Vagina (tissue), 2 donors: ENCODE measurements at regions not wholly inside any gene's neighbourhood (a gene's known extent, or its start where the extent isn't known, plus 50 kb on each side); places are given as distances from the start of the nearest gene placed in this dataset.

ENCODE experiments used
- DNase-seq, 2 donors: peaks; one replicate each; pipeline ENCODE4 v3.0.0-alpha.2; 2017; ENCODE audit errors: extremely low spot score in 2 of 2
- H3K27ac ChIP-seq: fragments of 200-600 bp; sonication (generic); one replicate; pipeline ENCODE4 v1.5.1; 2019
- H3K27me3 ChIP-seq: fragments of 200-600 bp; sonication (generic); one replicate; pipeline ENCODE4 v1.5.1; 2019
- H3K36me3 ChIP-seq, 2 donors: fragments of 200-600 bp; sonication (generic); one replicate each; pipeline ENCODE4 v1.5.1; 2017 to 2019
- H3K4me1 ChIP-seq: fragments of 200-600 bp; sonication (generic); one replicate; pipeline ENCODE4 v1.5.1; 2019
- H3K4me3 ChIP-seq, 2 donors: fragments of 200-600 bp; sonication (generic); 1 replicate in 1 of 2; 2 replicates in 1 of 2; pipeline ENCODE4 v1.5.1; 2016 to 2019
- H3K9me3 ChIP-seq: fragments of 200-600 bp; sonication (generic); one replicate; pipeline ENCODE4 v1.5.1; 2019
- CTCF ChIP-seq, 3 experiments: fragments of 450-650 bp in 2 of 3; fragments of 200-600 bp in 1 of 3; sonication (generic) in 1 of 3; IDR thresholded peaks; one replicate each; pipeline ENCODE4 v1.5.1; 2017 to 2019; ENCODE audit warnings: antibody characterized with exemption in 3 of 3, mild to moderate bottlenecking in 2 of 3, moderate library complexity in 2 of 3
- POLR2A ChIP-seq, 2 donors: fragments of 450-650 bp; IDR thresholded peaks; one replicate each; pipeline ENCODE4 v1.6.1; 2017; ENCODE audit warnings: antibody characterized with exemption in 2 of 2, mild to moderate bottlenecking in 2 of 2, moderate library complexity in 2 of 2
- POLR2AphosphoS5 ChIP-seq, 2 donors: sonication (generic); formaldehyde crosslinking; IDR thresholded peaks; one replicate each; pipeline ENCODE4 v1.9.0; 2017; ENCODE audit warnings: antibody characterized with exemption in 2 of 2, mild to moderate bottlenecking in 2 of 2, low read depth in 1 of 2; ENCODE audit not compliant: insufficient read depth in 1 of 2
- intact Hi-C: fragments of 100-400 bp; cut with DNase I; formaldehyde crosslinking; loops from one replicate; pipeline ENCODE4 v1.15.1; 2023

DNA sequence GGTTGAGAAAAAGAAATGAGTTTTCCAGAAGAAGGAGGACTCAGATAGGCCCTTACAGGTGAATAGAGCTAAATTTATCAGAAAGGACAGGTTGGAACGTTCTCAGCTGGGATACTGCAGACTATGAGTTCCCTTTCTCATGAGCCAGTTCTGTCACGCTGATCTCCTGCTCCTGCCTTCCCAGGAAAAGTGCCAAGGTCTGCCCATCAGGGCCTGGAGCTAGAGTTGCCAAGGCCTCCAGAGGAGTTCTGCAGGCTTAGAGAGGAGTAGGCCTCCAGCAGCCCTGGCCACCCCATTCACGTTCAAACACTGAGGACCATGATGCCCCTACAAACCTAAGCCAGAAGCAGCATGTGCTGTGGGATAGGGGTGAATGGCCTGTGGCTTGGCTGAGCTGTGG, 126.8 kb upstream of the TNR start:
- no peak for TF ChIP-seq CTCF (IDR thresholded peaks at IDR 0.05)
- no peak for TF ChIP-seq POLR2AphosphoS5 (IDR thresholded peaks at IDR 0.05; ENCODE audit: insufficient read depth in 1 of 2, low read depth in 1 of 2)
- TF ChIP-seq POLR2A (IDR thresholded peaks at IDR 0.05): no peak
- no peaks in the 10 kb centered on the region for H3K36me3 ChIP-seq
- H3K4me3 ChIP-seq: no peak overlapping the region
- no peak overlapping the region for H3K27ac ChIP-seq
- no peaks in the 10 kb centered on the region for H3K27me3 ChIP-seq
- intact Hi-C loops: no loop called here
- no peak for DNase-seq
- no peaks in the 10 kb centered on the region for H3K9me3 ChIP-seq
- no peaks in the 10 kb centered on the region for H3K4me1 ChIP-seq

- no peak for TF ChIP-seq POLR2A (IDR thresholded peaks at IDR 0.05)
- no peak for TF ChIP-seq POLR2AphosphoS5 (IDR thresholded peaks at IDR 0.05; ENCODE audit: insufficient read depth in 1 of 2, low read depth in 1 of 2)
- TF ChIP-seq CTCF (IDR thresholded peaks at IDR 0.05): no peak
- no peaks in the 10 kb centered on the region for H3K36me3 ChIP-seq
- H3K9me3 ChIP-seq: no peaks in the 10 kb centered on the region
- H3K4me1 ChIP-seq: no peaks in the 10 kb centered on the region
- no peaks in the 10 kb centered on the region for H3K27me3 ChIP-seq
- H3K27ac ChIP-seq: no peak overlapping the region
- H3K4me3 ChIP-seq: no peak overlapping the region
- intact Hi-C loops: no loop called here
- no peak for DNase-seq
These were observed 123.4 kb upstream of the TNR start for GRCh38 chr1:175866776-175867175.

- no peak for DNase-seq
- H3K9me3 ChIP-seq: no peaks in the 10 kb centered on the region
- H3K4me3 ChIP-seq: no peak overlapping the region
- intact Hi-C loops: no loop called here
- no peak overlapping the region for H3K27ac ChIP-seq
- no peaks in the 10 kb centered on the region for H3K36me3 ChIP-seq
- TF ChIP-seq CTCF (IDR thresholded peaks at IDR 0.05) (no peak), POLR2A (IDR thresholded peaks at IDR 0.05) (no peak), POLR2AphosphoS5 (IDR thresholded peaks at IDR 0.05; ENCODE audit: insufficient read depth in 1 of 2, low read depth in 1 of 2) (no peak)
- H3K4me1 ChIP-seq: no peaks in the 10 kb centered on the region
- no peaks in the 10 kb centered on the region for H3K27me3 ChIP-seq
These were observed 121.8 kb upstream of the TNR start for GRCh38 chr1:175865041-175865766.

- H3K9me3 ChIP-seq: no peaks in the 10 kb centered on the region
- H3K36me3 ChIP-seq: no peaks in the 10 kb centered on the region
- no peak for DNase-seq
- no peak overlapping the region for H3K27ac ChIP-seq
- no peaks in the 10 kb centered on the region for H3K27me3 ChIP-seq
- intact Hi-C loops: no loop called here
- no peaks in the 10 kb centered on the region for H3K4me1 ChIP-seq
- no peak overlapping the region for H3K4me3 ChIP-seq
- TF ChIP-seq POLR2A (IDR thresholded peaks at IDR 0.05): no peak
- TF ChIP-seq POLR2AphosphoS5 (IDR thresholded peaks at IDR 0.05; ENCODE audit: insufficient read depth in 1 of 2, low read depth in 1 of 2): no peak
- TF ChIP-seq CTCF (IDR thresholded peaks at IDR 0.05): no peak
These were observed 121.2 kb upstream of the TNR start for GRCh38 chr1:175864625-175865024.

DNA sequence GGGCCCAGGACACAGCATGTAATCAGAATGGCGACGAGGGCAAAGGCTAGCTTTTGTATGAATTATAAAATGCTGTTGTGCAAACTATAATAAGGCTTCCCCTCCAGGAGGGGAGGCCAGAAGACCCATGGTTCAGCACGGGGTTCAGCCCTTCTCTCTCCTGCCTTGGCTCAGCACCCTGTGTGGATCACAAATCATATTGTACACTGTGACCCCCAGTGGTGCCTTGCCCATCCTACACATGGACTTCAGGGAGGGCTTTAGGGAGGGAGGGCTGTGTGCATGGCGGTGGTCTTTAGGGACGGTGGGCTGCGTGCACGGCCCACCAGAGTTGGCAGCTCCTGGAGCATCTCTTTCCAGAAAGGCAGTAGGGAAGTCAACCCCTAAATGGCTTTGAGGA, 120.8 kb upstream of the TNR start:
- no peak for DNase-seq
- intact Hi-C loops: no loop called here
- no peak overlapping the region for H3K27ac ChIP-seq
- no peaks in the 10 kb centered on the region for H3K36me3 ChIP-seq
- no peaks in the 10 kb centered on the region for H3K4me1 ChIP-seq
- no peak for TF ChIP-seq POLR2AphosphoS5 (IDR thresholded peaks at IDR 0.05; ENCODE audit: insufficient read depth in 1 of 2, low read depth in 1 of 2)
- no peak for TF ChIP-seq POLR2A (IDR thresholded peaks at IDR 0.05)
- TF ChIP-seq CTCF (IDR thresholded peaks at IDR 0.05): no peak
- no peaks in the 10 kb centered on the region for H3K9me3 ChIP-seq
- H3K27me3 ChIP-seq: no peaks in the 10 kb centered on the region
- no peak overlapping the region for H3K4me3 ChIP-seq
